Activated CD4-positive, alpha-beta T cell treated with anti-CD3 and anti-CD28 coated beads, Interleukin-2, Interleukin-6, amounts not matched to agents 100 ng/mL and 50 ng/mL, durations not matched to agents 16 hours and 8 hours (primary cell): ENCODE measurements at regions not wholly inside any gene's neighbourhood (a gene's known extent, or its start where the extent isn't known, plus 50 kb on each side); places are given as distances from the start of the nearest gene placed in this dataset.

Experiments
- DNase-seq: peaks from one replicate; pipeline ENCODE4 v3.0.0-alpha.2; 2020

DNA sequence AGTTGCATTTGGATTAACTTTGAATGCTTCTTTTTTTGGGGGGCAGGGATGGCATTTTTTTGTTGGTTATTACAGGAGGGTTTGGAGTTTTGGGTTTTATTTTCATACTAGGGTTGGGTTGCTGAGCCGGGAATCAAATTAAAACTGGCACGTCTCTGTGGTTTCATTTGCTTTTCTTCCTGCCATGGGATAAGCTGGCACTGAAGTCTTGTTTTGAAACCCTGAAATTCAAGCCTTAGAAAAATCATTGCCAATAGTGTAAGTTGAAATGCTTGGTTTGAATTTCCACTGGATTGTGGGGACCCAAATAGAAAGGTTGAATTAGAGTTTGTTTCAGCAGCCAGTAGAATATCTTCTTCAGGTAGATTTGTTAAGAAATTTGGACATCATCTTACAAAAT, 193.1 kb upstream of the DCBLD2 start:
- DNase-seq: no peak

DNA sequence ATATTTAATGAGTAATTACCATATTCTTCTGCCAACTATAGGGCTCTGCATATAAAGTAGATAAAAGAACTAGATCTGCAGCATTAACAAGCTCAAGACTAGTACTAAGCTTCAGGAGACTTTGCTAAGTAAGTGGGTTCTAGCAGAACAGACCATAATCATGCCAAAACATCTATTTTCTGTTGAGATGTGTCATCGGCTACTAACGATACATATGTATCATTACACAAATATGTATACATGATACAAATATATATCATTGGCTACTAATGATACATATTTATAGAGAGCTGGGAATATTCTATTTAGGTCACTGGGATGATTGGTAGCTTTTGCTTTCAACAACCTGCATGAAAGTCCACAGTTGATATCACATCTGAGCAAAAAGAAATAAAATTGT, 185.8 kb upstream of the DCBLD2 start:
- no peak for DNase-seq

DNA sequence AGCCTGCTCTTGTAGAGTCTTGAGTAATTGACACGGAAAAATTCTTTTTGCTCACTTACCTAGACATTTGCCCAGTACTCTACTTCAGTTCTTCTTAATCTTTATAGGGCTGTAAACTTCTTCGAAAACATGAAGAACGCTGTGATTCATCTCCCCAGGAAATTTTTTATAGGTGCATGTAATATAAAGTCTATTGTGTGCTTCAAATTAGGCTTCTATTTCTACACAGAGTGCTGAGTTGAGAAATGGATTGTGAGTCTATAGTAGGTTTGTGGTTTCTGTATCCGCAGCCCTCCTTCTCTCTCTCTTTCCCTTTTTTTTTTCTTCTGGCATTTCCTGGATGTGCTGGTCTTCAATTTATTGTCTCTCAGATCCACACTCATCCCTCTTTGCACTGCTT, 183.3 kb upstream of the DCBLD2 start:
- DNase-seq: no peak

DNA sequence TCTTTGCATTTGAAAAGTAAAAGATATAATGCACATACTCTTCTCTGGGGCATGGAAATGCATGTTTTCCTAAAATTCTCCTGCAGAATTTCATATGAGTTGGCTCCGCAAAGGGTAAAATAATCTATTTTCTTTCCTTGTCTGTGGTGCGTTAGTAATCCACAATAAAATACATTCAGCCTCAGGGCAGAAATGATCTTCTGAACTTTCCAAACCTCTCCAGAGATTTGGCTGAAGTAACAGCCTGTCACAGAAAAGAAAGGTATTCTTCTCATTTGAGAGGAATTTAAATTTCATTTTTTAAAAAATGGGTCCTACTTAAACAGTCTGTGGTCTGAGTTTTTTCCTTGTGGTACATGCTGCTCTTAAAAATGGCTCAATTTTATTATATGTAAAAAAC, 182.7 kb upstream of the DCBLD2 start:
- no peak for DNase-seq

DNA sequence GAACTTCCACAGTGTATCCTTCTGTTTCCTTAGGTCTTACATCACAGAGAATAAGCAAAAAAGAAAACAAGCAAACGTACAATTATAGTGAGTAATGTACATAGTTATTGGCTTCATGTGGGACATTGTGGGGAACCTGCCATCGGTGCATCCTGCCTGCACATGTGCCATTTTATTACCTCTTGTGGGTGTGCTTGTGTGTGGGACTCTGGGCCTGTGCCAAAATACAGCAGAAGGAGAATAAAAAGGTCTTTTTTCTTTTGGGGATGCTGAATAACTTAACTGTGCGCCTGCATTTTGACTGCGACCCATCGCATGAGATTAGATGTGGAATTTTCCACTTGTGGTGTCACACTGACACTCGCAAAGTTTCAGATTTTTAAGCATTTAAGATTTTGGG, 169.6 kb upstream of the DCBLD2 start:
- no peak for DNase-seq

DNA sequence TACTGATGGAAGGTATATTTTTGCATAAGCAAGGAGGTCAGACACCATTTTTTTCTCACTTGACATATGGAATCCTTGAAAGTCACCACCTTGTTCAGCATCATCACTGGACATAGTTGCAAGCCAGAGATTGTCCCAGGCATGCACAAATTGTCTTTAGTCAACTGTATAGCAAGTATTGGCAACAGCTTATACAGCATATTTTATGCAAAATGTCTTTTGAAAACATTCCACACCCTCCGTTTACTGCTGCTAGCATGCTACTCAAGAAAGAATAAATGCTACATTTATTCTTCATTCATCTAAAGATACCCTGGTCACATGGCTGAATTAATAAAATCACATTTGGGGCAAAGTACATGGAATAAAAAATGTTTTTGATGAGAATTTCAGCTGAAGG, 168.5 kb upstream of the DCBLD2 start:
- no peak for DNase-seq

DNA sequence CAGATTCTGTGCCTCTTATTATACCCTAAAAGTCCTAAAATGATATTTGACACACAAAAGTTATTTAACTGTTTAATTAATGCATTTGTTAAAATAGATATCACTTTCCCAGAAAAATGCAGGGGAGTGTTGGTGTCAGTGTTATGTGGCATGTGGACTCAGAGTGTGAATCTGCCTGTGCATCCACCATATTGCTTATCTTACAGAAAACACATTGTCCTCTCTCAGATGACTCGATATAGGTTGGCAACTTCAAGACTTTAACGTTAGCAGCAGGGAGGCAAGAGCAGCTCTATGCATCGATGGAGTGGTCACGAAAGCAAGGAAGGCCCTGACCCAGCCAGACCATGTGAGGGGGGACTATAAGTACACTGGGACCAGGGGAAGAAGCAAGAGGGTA, 165.4 kb upstream of the DCBLD2 start:
- no peak for DNase-seq

DNA sequence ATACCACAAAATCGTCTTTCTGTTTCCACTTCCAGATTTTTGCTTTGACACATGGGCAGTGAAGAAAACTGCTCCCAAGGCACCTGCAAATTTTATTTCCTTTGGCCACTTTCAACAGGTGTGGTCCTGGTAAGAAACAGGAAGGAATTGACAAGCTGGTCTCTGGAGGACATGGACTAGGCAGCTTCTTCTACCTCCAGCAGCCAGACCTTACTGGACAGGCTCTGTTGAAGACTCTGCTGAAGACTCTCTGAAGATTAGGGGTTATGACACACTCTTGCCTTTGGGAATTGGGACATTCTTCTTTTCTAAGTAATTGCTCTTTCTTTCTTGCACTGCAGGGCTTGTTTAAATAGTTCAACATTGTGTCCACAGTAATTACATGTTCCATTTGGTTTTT, 147.7 kb upstream of the DCBLD2 start:
- DNase-seq: no peak

DNA sequence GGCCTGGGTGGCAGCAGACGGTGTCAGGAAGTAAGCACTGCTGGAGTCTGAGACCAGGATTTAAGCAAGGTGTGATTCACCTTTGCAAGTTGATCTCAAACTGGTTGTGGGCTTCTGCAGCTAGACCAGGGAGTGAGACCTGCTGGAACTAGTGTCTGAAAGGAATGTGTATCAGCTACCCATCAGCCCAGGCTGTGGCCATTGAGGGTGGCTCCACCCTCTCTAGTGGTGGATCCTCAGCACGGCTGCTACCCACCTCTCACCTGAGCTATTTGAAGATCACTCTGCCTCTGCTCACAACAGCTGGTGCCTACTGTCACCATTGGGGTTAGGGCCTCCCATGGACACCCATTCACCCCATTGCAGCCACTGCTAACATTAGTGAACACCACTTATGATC, 140.3 kb upstream of the DCBLD2 start:
- DNase-seq: no peak

DNA sequence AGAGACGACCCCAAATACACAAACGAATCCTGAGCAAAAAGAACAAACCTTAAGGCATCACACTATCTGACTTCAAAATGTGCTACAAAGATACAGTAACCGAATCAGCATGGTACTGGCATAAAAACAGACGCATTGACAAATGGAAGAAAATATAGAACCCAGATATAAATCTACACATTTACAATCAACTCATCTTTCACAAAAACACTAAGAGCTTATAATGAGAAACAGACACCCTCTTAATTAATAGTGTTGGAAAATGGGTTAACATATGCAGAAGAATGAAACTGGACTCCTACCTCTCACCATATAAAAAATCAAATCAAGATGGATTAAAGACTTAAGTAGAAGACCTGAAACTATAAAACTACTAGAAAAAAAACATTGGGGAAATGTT, 130.3 kb upstream of the DCBLD2 start:
- DNase-seq: no peak

DNA sequence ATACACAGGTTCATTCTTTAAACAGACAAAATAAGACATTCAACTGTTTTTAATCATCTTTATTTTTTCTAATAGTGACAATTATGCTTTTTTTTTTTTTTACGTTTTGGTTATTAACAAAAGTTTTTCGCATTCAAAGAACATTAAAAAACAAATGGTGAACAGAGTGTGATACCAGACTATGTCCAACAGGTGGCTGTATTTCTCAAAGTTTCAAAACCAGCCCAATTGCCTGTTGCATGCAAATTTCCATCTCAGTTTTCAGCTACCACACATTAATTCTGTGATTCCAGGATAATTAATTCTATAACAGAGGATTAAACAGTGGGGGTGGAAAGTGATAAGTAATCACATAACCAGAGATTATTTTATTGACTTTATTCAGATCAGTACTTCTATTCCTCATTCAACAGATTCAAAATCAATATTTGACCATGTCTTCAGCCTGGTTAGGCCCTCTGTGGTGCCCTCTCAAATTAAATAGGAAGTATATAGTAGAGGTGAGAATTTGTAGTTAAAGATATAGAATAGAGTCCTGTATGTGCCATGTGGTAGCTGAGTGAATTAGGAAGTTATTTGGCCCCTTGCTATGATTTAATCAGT, 122.2 kb upstream of the DCBLD2 start:
- peak; percentile 25 for DNase-seq

DNA sequence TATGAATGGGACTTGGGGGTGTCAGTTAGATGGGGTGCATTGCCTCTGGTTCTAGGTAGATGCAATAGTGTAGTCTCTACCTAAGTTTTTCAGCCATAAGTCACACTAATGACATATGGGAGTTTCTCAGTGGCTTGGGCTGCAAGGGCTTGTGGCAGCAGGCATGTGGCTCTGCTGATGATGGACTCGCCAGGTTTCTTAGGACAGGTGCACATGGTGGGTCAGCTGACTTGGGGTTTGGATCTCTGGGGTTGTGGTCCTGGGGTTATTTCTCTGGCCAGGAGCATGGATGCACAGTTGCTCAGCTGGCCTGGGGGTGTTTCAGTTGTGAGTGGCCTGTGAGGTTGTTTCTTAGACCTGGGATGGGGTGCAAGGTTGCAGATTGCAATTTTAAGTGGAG, 120.0 kb upstream of the DCBLD2 start:
- no peak for DNase-seq

DNA sequence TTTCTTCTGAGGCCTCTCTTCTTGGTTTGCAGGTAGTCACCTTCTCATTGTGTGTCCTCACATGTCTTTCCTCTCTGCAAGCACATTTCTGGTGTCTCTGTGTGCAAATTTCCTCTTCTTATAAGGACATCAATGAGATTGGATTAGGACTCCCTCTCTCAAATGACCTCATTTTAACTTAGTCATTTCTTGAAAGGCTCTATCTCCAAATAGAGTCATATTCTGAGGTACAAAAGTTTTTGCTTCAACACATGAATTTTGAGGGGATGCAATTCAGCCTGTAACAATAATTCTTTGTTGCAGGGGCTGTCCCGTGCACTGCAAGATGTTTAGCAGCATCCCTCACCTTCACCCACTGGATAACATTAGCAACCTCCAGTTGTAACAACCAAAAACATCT, 115.0 kb upstream of the DCBLD2 start:
- no peak for DNase-seq

DNA sequence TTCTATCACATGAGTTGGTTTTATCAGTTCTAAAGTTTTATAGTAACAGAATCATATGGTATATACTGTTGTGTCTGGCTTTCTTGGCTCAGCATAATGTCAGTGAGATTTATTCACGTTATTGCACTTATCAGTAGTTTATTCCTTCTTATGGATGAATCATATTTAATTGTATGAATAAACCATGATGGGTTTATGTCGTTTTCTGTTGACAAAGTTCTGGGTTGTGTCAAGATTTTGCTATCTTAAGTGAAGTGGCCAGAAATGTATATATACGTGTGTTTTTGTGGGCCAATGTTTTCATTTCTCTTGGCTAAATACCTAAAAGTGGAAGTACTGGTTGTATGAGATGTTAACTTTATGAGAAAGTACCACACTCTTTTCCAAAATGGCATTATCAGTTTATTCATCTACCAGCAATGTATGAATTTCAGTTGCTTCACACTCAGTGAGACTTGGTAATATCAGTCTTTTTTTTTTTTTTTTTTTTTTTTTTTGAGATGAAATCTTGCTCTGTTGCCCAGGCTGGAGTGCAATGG, 112.4 kb upstream of the DCBLD2 start:
- no peak for DNase-seq

DNA sequence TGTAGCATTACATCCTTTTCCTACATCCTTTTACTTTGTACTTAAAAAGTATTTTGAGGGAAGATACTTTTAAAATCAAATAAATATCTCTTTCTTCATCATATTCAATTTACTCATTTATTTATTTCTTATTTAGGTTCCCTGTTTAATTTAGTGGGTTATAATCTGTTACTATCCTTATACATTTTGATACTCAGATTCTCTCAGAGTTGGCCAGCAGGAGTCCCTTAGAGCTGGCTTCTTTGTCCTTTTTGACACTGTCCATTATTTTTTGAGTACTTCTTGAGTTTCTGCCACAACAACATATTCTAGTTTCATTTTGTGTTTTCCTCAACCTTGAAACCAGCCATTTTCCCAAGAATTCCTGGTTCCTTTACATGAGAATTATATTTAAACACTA, 111.6 kb upstream of the DCBLD2 start:
- DNase-seq: no peak

DNA sequence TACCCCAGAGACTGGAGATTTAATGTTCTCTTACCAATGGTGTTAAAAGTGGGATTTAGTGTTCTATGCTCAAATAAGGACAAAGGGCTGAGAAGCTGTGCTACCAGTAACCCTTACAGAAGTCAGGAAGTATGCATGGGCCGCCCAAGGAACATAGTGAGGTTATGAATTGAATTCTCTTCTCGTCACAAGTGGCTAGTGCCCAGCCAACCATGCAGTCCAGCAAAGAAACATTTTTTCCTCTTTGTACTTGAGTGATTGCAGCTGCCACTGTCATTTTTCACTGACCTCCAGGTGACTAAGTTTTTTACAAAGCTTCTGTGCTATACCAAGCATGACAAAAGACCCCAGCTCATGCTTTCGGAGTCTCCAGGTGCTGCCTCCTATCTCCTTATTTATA, 110.6 kb upstream of the DCBLD2 start:
- DNase-seq: no peak

DNA sequence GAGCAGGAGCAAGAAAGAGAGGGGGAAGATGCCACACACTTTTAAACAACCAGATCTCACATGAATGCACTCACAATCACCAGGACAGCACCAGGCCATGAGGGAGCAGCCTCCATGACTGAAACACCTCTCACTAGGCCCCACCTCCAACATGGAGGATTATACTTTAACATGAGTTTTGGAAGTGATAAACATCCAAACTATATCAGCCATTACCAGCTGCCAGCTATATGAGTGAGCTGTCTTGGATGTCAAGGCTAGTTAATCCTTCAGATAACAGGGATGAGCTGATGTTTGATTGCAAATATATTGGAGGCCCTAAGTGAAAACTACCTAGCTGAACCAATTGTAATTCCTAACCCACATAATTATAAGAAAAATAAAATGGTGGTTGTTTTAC, 108.4 kb upstream of the DCBLD2 start:
- no peak for DNase-seq

DNA sequence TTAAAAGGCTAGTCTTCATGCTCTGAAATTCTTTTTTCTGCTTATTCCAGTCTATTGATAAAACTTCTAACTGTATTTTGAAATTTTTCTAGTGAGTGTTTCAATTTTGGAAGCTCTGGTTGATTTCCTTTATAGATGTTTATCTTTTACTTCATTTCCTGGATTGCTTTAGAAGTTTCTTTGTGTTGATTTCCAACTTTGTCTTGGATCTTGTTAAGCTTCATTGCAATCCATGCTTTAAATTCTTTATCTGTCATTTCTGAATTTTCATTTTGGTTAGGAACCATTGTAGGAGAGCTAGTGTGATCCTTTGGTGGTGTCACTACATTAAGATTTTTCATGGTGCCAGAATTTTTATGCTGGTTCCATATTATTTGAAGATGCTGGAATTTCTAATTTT, 105.2 kb upstream of the DCBLD2 start:
- DNase-seq: no peak

DNA sequence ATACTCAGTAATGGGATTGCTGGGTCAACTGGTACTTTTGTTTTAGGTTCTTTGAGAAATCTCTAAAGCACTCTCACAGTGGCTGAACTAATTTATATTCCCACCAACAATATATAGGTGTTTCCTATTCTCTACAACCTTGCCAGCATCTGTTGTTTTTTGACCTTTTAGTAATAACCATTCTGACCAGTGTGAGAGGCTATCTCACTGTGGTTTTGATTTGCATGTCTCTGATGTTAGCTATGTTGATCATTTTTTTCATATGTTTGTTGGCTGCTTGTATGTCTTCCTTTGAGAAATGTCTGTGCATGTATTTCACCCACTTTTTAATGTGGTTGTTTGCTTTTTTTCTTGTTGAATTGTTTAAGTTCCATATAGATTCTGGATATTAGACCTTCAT, 98.2 kb upstream of the DCBLD2 start:
- DNase-seq: no peak

DNA sequence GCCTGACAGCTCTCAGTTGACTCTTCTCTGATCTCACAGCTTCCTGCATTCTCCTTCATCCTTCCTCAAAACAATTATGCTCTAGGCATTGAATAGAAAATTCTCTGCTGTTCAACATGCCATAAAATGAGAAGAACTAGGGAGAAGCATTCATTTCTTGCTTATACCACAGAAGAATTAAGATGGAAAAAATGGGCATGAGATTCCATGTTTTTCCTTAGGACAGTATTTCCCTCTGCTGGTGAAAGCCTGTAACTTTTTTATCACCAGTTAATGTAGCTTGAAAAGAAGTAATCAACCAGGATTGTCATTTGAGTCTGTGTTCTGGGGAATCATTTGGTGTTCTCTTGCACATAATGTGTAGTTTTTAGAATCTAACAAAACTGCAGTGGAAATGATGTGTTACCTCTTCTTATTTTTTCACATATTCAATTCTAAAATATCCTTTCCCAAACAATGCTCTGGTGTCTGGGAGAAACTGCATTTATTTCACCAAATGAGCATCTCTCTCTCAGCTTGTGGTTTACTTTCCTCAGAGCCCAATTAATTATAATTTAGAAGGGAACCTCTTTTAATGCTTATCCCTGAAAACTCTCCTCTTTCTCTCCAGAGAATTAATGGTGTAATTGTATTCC, 92.8 kb upstream of the DCBLD2 start:
- no peak for DNase-seq

DNA sequence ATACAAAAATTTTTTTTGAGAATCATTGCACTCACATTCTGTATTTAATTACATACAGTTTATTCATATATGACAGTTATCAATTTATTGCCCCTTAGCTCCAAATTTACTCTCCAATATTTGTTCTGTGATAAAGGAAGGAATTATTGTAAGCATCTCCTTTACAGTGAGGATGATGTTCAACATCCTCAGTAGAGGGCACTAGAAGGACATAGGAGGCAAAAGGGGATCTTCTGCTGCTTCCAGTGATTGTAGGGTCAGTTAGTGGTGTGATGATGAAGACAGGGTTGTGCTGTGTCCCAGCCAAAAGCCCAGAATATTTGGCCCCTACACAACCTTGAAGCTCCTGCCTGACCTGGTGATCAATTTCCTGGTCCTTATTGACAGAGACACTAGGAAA, 89.9 kb upstream of the DCBLD2 start:
- no peak for DNase-seq

DNA sequence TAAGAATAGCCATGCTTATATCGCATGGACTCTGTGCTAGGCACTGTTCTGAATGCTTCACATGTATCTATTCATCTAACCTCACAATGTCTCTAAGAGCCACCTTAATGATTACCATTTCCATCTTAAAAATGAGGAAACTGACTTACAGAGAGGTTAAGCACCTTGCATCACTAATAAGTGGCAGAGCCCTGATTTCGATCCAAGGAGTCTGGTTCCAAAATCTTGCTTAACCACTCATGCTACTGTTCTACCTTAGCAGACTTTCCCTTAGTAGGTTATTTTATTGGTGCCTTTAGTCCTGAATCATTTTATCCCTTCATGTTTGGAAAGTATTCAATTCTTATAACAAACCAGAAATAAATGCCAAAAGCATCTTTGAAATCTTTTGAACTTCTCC, 89.2 kb upstream of the DCBLD2 start:
- DNase-seq: no peak

DNA sequence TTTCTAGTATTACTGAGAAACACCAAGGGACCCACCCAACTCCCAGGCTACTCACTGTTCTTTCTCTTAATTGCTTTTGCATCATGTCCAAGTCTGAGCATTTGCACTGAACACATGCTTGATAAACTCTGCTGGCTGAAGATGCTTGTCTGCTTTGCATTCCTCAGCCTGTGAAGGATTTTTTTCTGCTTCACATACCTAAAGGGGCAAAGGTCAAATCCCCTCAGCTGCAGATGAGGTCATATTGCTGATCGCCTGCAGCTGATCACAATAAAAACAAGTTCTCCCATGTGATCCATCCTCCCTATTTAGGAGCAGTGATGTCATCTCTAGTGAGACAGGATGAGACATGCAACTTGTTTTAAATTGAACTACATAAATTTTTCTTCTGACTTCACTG, 84.6 kb upstream of the DCBLD2 start:
- DNase-seq: no peak

DNA sequence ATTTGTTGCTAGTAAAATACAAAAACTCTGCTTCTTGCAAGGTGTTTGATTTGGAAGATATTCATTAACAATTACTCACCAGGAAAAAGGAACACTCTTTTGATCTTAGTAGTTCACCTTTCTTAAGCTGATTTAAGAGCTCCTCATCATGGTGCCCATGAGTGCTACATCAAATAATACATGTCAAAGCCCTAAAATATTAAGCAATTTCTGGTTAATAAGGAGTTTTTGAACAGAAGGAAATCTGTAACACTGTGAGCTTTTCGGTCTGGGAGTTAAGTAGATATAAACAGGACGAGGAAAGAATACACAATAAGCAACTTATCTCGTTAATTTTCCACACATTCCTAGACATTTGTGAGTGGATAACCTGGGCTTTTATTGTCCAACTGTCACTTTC, 83.9 kb upstream of the DCBLD2 start:
- no peak for DNase-seq

DNA sequence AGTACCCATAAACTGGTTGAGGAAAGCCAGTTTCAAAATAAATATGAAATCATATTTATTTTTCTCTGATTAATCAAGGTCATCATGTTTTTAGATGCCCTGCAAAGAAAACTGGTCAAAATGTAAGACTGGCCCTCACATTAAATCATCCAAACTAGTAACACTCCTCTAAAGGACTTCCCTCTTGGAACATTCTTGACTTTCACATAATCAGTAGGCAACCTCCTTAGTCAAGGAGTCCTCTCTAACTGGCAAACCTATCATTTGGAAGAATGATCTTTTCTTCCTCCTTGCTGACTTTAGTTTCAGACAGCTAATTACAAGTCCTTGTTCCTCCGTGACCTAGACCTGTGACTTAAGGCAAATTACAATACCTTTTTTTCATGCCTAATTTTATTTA, 82.5 kb upstream of the DCBLD2 start:
- no peak for DNase-seq
